HG03175 (cell line): ENCODE measurements at regions not wholly inside any gene's neighbourhood (a gene's known extent, or its start where the extent isn't known, plus 50 kb on each side); places are given as distances from the start of the nearest gene placed in this dataset.
A peak's percentile ranks its signal among the peaks of the same experiment; 100 is the strongest.
"Not testable (repeated sequence)": the region's sequence is repeated elsewhere in the genome, so short reads cannot be mapped to it uniquely, and the experiment has no call there.

ENCODE experiments used
- ATAC-seq: cut with Tn5 transposase; IDR thresholded peaks from one replicate; pipeline ENCODE4 v1.9.1; 2021; ENCODE audit warnings: mild to moderate bottlenecking, moderate library complexity; ENCODE audit not compliant: unreplicated experiment

GRCh38 chr11:59008947-59009346, 69.7 kb downstream of the GLYATL1 start:
- ATAC-seq, result no peak

GRCh38 chr11:59009661-59010060, 70.4 kb downstream of the GLYATL1 start:
- ATAC-seq, result peak; percentile 43

GRCh38 chr11:59010708-59011107, 71.4 kb downstream of the GLYATL1 start:
- ATAC-seq, result no peak

- no peak for ATAC-seq
Measured at GRCh38 chr11:59011655-59012397, 72.5 kb downstream of the GLYATL1 start.

GRCh38 chr11:59012398-59013265, 73.3 kb downstream of the GLYATL1 start:
- ATAC-seq, result no peak

- no peak for ATAC-seq
Measured at GRCh38 chr11:59025097-59025496, 61.0 kb upstream of the GLYATL1B start.

GRCh38 chr11:59028105-59028504, 58.0 kb upstream of the GLYATL1B start:
- ATAC-seq, result no peak

GRCh38 chr11:59029366-59029889, 56.7 kb upstream of the GLYATL1B start:
- ATAC-seq, result no peak

- no peak for ATAC-seq
Measured at GRCh38 chr11:59030037-59030436, 56.1 kb upstream of the GLYATL1B start.

- not testable (repeated sequence) for ATAC-seq
Measured at GRCh38 chr11:59031746-59032145, 54.4 kb upstream of the GLYATL1B start.
